Loucy (cell line): ENCODE measurements at regions not wholly inside any gene's neighbourhood (a gene's known extent, or its start where the extent isn't known, plus 50 kb on each side); places are given as distances from the start of the nearest gene placed in this dataset.
A peak's percentile ranks its signal among the peaks of the same experiment; 100 is the strongest.
"Not testable (repeated sequence)": the region's sequence is repeated elsewhere in the genome, so short reads cannot be mapped to it uniquely, and the experiment has no call there.

Experiments used
- H2AFZ ChIP-seq: fragments of 200-600 bp; sonication (generic); 2 replicates; pipeline ENCODE4 v1.6.0; 2016; ENCODE audit warnings: antibody characterized with exemption, mild to moderate bottlenecking, low read length, moderate library complexity
- H3F3A ChIP-seq: fragments of 200-600 bp; 2 replicates; pipeline ENCODE4 v1.6.0; 2016; ENCODE audit warnings: antibody characterized with exemption, low read depth, mild to moderate bottlenecking
- H3K27me3 ChIP-seq: fragments of 200-600 bp; sonication (generic); 2 replicates; pipeline ENCODE4 v1.6.1; 2014; ENCODE audit warnings: low read length, mild to moderate bottlenecking; ENCODE audit not compliant: insufficient read depth, poor library complexity, severe bottlenecking
- H3K36me3 ChIP-seq: fragments of 200-600 bp; sonication (generic); 2 replicates; pipeline ENCODE4 v1.6.1; 2016; ENCODE audit warnings: low read length; ENCODE audit not compliant: insufficient read depth
- H3K4me1 ChIP-seq: fragments of 200-600 bp; sonication (generic); 2 replicates; pipeline ENCODE4 v1.5.1; 2014; ENCODE audit warnings: low read length, mild to moderate bottlenecking; ENCODE audit not compliant: insufficient read depth, poor library complexity, severe bottlenecking
- H3K4me2 ChIP-seq: fragments of 200-600 bp; sonication (generic); 2 replicates; pipeline ENCODE4 v1.6.0; 2014; ENCODE audit warnings: antibody characterized with exemption, low read length, low read depth, mild to moderate bottlenecking; ENCODE audit not compliant: poor library complexity, severe bottlenecking
- H3K4me3 ChIP-seq: fragments of 200-600 bp; sonication (generic); 2 replicates; pipeline ENCODE4 v1.5.1; 2014; ENCODE audit warnings: low read length, mild to moderate bottlenecking, mixed read lengths; ENCODE audit not compliant: poor library complexity, severe bottlenecking
- H3K79me2 ChIP-seq: fragments of 200-600 bp; sonication (generic); 2 replicates; pipeline ENCODE4 v1.6.1; 2014; ENCODE audit warnings: low read length; ENCODE audit not compliant: insufficient read depth
- H3K9ac ChIP-seq: fragments of 200-600 bp; sonication (generic); 2 replicates; pipeline ENCODE4 v1.6.0; 2014; ENCODE audit warnings: mild to moderate bottlenecking, low read depth, low read length, moderate library complexity; ENCODE audit not compliant: poor library complexity, severe bottlenecking
- H3K9me2 ChIP-seq: fragments of 200-600 bp; sonication (generic); replicated peaks from 2 replicates; pipeline ENCODE4 v1.6.1; 2016; ENCODE audit warnings: low read depth, low read length, mixed read lengths
- H3K9me3 ChIP-seq: fragments of 200-600 bp; sonication (generic); 2 replicates; pipeline ENCODE4 v1.6.1; 2014; ENCODE audit warnings: mild to moderate bottlenecking, antibody characterized with exemption, low read length, low read depth; ENCODE audit not compliant: insufficient read depth
- H4K20me1 ChIP-seq: fragments of 200-600 bp; sonication (generic); 2 replicates; pipeline ENCODE4 v1.6.0; 2014; ENCODE audit warnings: antibody characterized with exemption, low read length, mild to moderate bottlenecking; ENCODE audit not compliant: insufficient read depth, poor library complexity, severe bottlenecking
- CTCF ChIP-seq: fragments of 200-600 bp; sonication (generic); conservative IDR thresholded peaks from 2 replicates; pipeline ENCODE4 v1.5.1; 2014; ENCODE audit warnings: mild to moderate bottlenecking, antibody characterized with exemption, low read length

- TF ChIP-seq CTCF, result peak; percentile 39; the same call in 1 of the 2 replicates
- not testable (repeated sequence) for H3K79me2 ChIP-seq, H3K27me3 ChIP-seq, H3F3A ChIP-seq, H2AFZ ChIP-seq, H3K4me2 ChIP-seq, H3K4me1 ChIP-seq, H3K36me3 ChIP-seq, H4K20me1 ChIP-seq, H3K9me3 ChIP-seq, H3K4me3 ChIP-seq, H3K9me2 ChIP-seq, H3K9ac ChIP-seq
Measured at GRCh38 chr11:71638801-71639519, 56.3 kb upstream of the KRTAP5-11 start.

- H4K20me1 ChIP-seq, H3K9me3 ChIP-seq, H3F3A ChIP-seq, H3K9ac ChIP-seq, H2AFZ ChIP-seq, H3K27me3 ChIP-seq, H3K9me2 ChIP-seq, H3K4me3 ChIP-seq, H3K79me2 ChIP-seq, H3K4me1 ChIP-seq, H3K36me3 ChIP-seq, H3K4me2 ChIP-seq: not testable (repeated sequence)
Measured at GRCh38 chr11:71639520-71639849, 56.8 kb upstream of the KRTAP5-11 start.

GRCh38 chr11:71639916-71640315 is 57.2 kb upstream of the KRTAP5-11 start:
- H2AFZ ChIP-seq, H3K79me2 ChIP-seq, H3K9me2 ChIP-seq, H3K9ac ChIP-seq, H3F3A ChIP-seq, H3K4me3 ChIP-seq, H4K20me1 ChIP-seq, H3K36me3 ChIP-seq, H3K9me3 ChIP-seq, H3K4me1 ChIP-seq, H3K27me3 ChIP-seq, H3K4me2 ChIP-seq: not testable (repeated sequence)

GRCh38 chr11:71647078-71647477 is 64.4 kb upstream of the KRTAP5-11 start:
- not testable (repeated sequence) for H3K36me3 ChIP-seq, H3K9me2 ChIP-seq, H3K9me3 ChIP-seq, H3K4me1 ChIP-seq, H2AFZ ChIP-seq, H3F3A ChIP-seq, H3K27me3 ChIP-seq, H3K4me3 ChIP-seq, H3K9ac ChIP-seq, H3K79me2 ChIP-seq, H3K4me2 ChIP-seq, H4K20me1 ChIP-seq

- H3K9me3 ChIP-seq, H3K9me2 ChIP-seq, H3K4me1 ChIP-seq, H3F3A ChIP-seq, H2AFZ ChIP-seq, H3K9ac ChIP-seq, H3K4me2 ChIP-seq, H3K79me2 ChIP-seq, H4K20me1 ChIP-seq, H3K27me3 ChIP-seq, H3K36me3 ChIP-seq, H3K4me3 ChIP-seq: not testable (repeated sequence)
Measured at GRCh38 chr11:71652998-71653397, 70.3 kb upstream of the KRTAP5-11 start.

- H3F3A ChIP-seq, H3K4me2 ChIP-seq, H3K9ac ChIP-seq: not testable (repeated sequence)
Measured at GRCh38 chr11:71654423-71654822, 71.7 kb upstream of the KRTAP5-11 start.

GRCh38 chr11:71655041-71655440 is 72.4 kb upstream of the KRTAP5-11 start:
- H3K4me2 ChIP-seq, H3K9me3 ChIP-seq, H3K79me2 ChIP-seq, H3K4me3 ChIP-seq, H3K9me2 ChIP-seq, H3K4me1 ChIP-seq, H3F3A ChIP-seq, H4K20me1 ChIP-seq, H2AFZ ChIP-seq, H3K9ac ChIP-seq, H3K36me3 ChIP-seq, H3K27me3 ChIP-seq: not testable (repeated sequence)

More at GRCh38 chr11:71654423-71654822, 71.7 kb upstream of the KRTAP5-11 start:
- H2AFZ ChIP-seq, H3K4me1 ChIP-seq, H3K79me2 ChIP-seq, H4K20me1 ChIP-seq, H3K27me3 ChIP-seq, H3K4me3 ChIP-seq, H3K9me3 ChIP-seq, H3K36me3 ChIP-seq, H3K9me2 ChIP-seq: not testable (repeated sequence)
